ENCODE measurements at regions not wholly inside any gene's neighbourhood (a gene's known extent, or its start where the extent isn't known, plus 50 kb on each side); places are given as distances from the start of the nearest gene placed in this dataset.

DNA sequence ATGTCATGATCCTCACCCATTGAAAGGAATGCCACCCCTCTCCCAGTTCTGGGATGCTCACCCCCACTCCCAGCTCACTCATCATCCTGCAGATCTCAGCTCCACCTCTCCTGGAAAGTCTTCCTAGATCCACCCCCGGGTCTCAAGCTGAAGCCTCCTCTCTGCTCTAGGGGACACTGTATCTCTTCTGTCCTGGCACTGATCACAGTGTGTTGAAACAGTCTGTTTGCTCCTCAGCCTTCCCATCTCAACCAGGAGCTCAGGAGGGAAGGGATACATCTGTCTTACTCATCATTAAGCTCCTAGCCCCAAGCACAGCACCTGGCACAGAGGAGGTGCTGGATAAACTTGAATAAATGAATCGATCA is 80.1 kb downstream of the MRPL14 start:
- ChIA-PET CTCF (no interaction called here), POLR2A (interaction anchor here (1.2 kb wide), 1 partner anchor 14 kb away, joined by 3 read pairs; no protein-coding TSS in a partner anchor), RAD21 (ENCODE audit: low non-redundant PET in 1 of 2, low total read pairs in 2 of 2, uncharacterized antibody in 2 of 2, unreplicated experiment in 2 of 2) (no interaction called here)
- no peaks in the 10 kb centered on the region for H3K27me3 ChIP-seq (ENCODE audit: insufficient read depth, low read length)
- H4K20me1 ChIP-seq (ENCODE audit: insufficient read depth), result no peaks in the 10 kb centered on the region
- no peak overlapping the region for H3K4me3 ChIP-seq (replicated peaks in 1 of 2; ENCODE audit: low read depth in 1 of 2, low read length in 2 of 2)
- H3K4me1 ChIP-seq (ENCODE audit: control insufficient read depth in 1 of 2, insufficient read depth in 2 of 2, low read length in 2 of 2), result peaks cover 44 to 79% of the 10 kb centered on the region in 2 experiments
- H2AFZ ChIP-seq (ENCODE audit: low read depth, low read length, poor library complexity, severe bottlenecking), result no peak overlapping the region
- no peak overlapping the region for H3K9ac ChIP-seq (ENCODE audit: low read length)
- no peaks in the 10 kb centered on the region for H3K36me3 ChIP-seq (ENCODE audit: control insufficient read depth in 1 of 2, insufficient read depth in 2 of 2, low read length in 2 of 2)
- ATAC-seq (no peak), DNase-seq (ENCODE audit: low read depth, low spot score) (no peak)
- TF ChIP-seq, protein P1, sequence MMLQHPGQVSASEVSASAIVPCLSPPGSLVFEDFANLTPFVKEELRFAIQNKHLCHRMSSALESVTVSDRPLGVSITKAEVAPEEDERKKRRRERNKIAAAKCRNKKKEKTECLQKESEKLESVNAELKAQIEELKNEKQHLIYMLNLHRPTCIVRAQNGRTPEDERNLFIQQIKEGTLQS (IDR thresholded peaks at IDR 0.05), result no peak
- no peak for TF ChIP-seq EGR1 (IDR thresholded peaks at IDR 0.05; ENCODE audit: low read depth)
- TF ChIP-seq, protein P2, sequence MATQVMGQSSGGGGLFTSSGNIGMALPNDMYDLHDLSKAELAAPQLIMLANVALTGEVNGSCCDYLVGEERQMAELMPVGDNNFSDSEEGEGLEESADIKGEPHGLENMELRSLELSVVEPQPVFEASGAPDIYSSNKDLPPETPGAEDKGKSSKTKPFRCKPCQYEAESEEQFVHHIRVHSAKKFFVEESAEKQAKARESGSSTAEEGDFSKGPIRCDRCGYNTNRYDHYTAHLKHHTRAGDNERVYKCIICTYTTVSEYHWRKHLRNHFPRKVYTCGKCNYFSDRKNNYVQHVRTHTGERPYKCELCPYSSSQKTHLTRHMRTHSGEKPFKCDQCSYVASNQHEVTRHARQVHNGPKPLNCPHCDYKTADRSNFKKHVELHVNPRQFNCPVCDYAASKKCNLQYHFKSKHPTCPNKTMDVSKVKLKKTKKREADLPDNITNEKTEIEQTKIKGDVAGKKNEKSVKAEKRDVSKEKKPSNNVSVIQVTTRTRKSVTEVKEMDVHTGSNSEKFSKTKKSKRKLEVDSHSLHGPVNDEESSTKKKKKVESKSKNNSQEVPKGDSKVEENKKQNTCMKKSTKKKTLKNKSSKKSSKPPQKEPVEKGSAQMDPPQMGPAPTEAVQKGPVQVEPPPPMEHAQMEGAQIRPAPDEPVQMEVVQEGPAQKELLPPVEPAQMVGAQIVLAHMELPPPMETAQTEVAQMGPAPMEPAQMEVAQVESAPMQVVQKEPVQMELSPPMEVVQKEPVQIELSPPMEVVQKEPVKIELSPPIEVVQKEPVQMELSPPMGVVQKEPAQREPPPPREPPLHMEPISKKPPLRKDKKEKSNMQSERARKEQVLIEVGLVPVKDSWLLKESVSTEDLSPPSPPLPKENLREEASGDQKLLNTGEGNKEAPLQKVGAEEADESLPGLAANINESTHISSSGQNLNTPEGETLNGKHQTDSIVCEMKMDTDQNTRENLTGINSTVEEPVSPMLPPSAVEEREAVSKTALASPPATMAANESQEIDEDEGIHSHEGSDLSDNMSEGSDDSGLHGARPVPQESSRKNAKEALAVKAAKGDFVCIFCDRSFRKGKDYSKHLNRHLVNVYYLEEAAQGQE (IDR thresholded peaks at IDR 0.05; ENCODE audit: low read depth), result no peak
- no peak for TF ChIP-seq EZH2phosphoT487 (IDR thresholded peaks at IDR 0.05; ENCODE audit: borderline replicate concordance)
- no peak for TF ChIP-seq SRF (IDR thresholded peaks at IDR 0.05; ENCODE audit: low read depth)
- TF ChIP-seq SIN3A (IDR thresholded peaks at IDR 0.05; ENCODE audit: low read depth), result no peak
- TF ChIP-seq, protein P3, sequence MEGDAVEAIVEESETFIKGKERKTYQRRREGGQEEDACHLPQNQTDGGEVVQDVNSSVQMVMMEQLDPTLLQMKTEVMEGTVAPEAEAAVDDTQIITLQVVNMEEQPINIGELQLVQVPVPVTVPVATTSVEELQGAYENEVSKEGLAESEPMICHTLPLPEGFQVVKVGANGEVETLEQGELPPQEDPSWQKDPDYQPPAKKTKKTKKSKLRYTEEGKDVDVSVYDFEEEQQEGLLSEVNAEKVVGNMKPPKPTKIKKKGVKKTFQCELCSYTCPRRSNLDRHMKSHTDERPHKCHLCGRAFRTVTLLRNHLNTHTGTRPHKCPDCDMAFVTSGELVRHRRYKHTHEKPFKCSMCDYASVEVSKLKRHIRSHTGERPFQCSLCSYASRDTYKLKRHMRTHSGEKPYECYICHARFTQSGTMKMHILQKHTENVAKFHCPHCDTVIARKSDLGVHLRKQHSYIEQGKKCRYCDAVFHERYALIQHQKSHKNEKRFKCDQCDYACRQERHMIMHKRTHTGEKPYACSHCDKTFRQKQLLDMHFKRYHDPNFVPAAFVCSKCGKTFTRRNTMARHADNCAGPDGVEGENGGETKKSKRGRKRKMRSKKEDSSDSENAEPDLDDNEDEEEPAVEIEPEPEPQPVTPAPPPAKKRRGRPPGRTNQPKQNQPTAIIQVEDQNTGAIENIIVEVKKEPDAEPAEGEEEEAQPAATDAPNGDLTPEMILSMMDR (IDR thresholded peaks at IDR 0.05 in 2 of 3, conservative IDR thresholded peaks at IDR 0.05 in 1 of 3; ENCODE audit: borderline replicate concordance in 1 of 3, insufficient read depth in 1 of 3, low read depth in 2 of 3, low read length in 2 of 3), result no peak
- no peak for TF ChIP-seq FOSL1 (IDR thresholded peaks at IDR 0.05; ENCODE audit: low read depth)
- no peak for TF ChIP-seq JUND (IDR thresholded peaks at IDR 0.05)
- TF ChIP-seq ZNF274 (IDR thresholded peaks at IDR 0.05; ENCODE audit: low read depth, low read length), result no peak
- TF ChIP-seq POLR2AphosphoS5 (IDR thresholded peaks at IDR 0.05; ENCODE audit: low read depth, low read length), result no peak
- TF ChIP-seq EZH2 (IDR thresholded peaks at IDR 0.05), result no peak
- no peak for TF ChIP-seq ZFX (IDR thresholded peaks at IDR 0.05)
- TF ChIP-seq ELF1 (IDR thresholded peaks at IDR 0.05; ENCODE audit: borderline replicate concordance, low read depth), result no peak
- TF ChIP-seq CBX3 (IDR thresholded peaks at IDR 0.05; ENCODE audit: low read depth), result no peak
- TF ChIP-seq TCF7L2 (IDR thresholded peaks at IDR 0.05; ENCODE audit: borderline replicate concordance, extremely low read depth, insufficient read depth, insufficient read length), result no peak
- H3K4me2 ChIP-seq (ENCODE audit: low read length), result no peak overlapping the region
- H3K9me2 ChIP-seq (ENCODE audit: insufficient read depth), result no peaks in the 10 kb centered on the region
- no peaks in the 10 kb centered on the region for H3K79me2 ChIP-seq (ENCODE audit: insufficient read depth, low read length)
- H3K9me3 ChIP-seq (ENCODE audit: control insufficient read depth in 1 of 2, insufficient read depth in 1 of 2, low read depth in 1 of 2, low read length in 2 of 2), result no peaks in the 10 kb centered on the region
- intact Hi-C loops (cut with micrococcal nuclease), result no loop called here
- no TSS peak for BruUV-seq (replicated peaks)
- H3K27ac ChIP-seq (ENCODE audit: low read depth, low read length), result no peak overlapping the region

All from HCT116 (cell line).